ENCODE measurements at regions not wholly inside any gene's neighbourhood (a gene's known extent, or its start where the extent isn't known, plus 50 kb on each side); places are given as distances from the start of the nearest gene placed in this dataset.

GRCh38 chr17:79501910-79502309 lies 108.9 kb downstream of the RBFOX3 start:
- no peak overlapping the region for H3K4me3 Mint-ChIP-seq
- H3K27me3 Mint-ChIP-seq (ENCODE audit: low read depth), result peaks cover 5% of the 10 kb centered on the region
- ChIA-PET POLR2A (no interaction called here), CTCF (no interaction called here)
- H3K9me3 Mint-ChIP-seq (ENCODE audit: insufficient read depth), result no peaks in the 10 kb centered on the region
- no peak for ATAC-seq
- H3K4me1 Mint-ChIP-seq (ENCODE audit: low read depth), result no peaks in the 10 kb centered on the region
- H3K27ac Mint-ChIP-seq, result no peak overlapping the region
- no peak for DNase-seq
- no peaks in the 10 kb centered on the region for H3K36me3 Mint-ChIP-seq (ENCODE audit: low read depth)

- no peaks in the 10 kb centered on the region for H3K9me3 Mint-ChIP-seq (ENCODE audit: insufficient read depth)
- POLR2A ChIA-PET, result no interaction called here
- H3K36me3 Mint-ChIP-seq (ENCODE audit: low read depth), result no peaks in the 10 kb centered on the region
- ATAC-seq, result no peak
- H3K4me3 Mint-ChIP-seq, result no peak overlapping the region
- H3K27ac Mint-ChIP-seq, result no peak overlapping the region
- H3K4me1 Mint-ChIP-seq (ENCODE audit: low read depth), result no peaks in the 10 kb centered on the region
- peaks cover 5% of the 10 kb centered on the region for H3K27me3 Mint-ChIP-seq (ENCODE audit: low read depth)
- no peak for DNase-seq
- CTCF ChIA-PET, result no interaction called here
These were observed 109.9 kb downstream of the RBFOX3 start for GRCh38 chr17:79500745-79501618.

DNA sequence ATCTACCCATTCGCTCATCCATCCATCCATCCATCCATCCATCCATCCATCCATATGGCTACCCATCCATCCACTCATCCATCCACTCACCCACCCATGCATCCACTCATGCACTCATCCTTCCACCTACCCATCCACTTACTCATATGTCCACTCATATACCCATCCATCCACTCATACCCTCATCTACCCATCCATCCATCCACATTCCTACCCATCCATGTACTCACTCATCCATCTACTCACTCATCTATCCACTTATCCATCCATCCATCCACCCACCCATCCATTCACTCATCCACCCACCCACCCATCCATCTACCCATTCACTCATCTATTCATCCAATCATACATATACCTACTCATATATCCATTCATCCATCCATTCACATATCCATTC lies 112.0 kb downstream of the RBFOX3 start:
- Mint-ChIP-seq H3K9me3 (ENCODE audit: insufficient read depth) (no peaks in the 10 kb centered on the region), H3K27ac (no peak overlapping the region), H3K4me3 (no peak overlapping the region), H3K36me3 (ENCODE audit: low read depth) (no peaks in the 10 kb centered on the region), H3K4me1 (ENCODE audit: low read depth) (no peaks in the 10 kb centered on the region), H3K27me3 (ENCODE audit: low read depth) (peaks cover 5% of the 10 kb centered on the region)
- ChIA-PET POLR2A (no interaction called here), CTCF (no interaction called here)
- no peak for ATAC-seq
- DNase-seq, result no peak

DNA sequence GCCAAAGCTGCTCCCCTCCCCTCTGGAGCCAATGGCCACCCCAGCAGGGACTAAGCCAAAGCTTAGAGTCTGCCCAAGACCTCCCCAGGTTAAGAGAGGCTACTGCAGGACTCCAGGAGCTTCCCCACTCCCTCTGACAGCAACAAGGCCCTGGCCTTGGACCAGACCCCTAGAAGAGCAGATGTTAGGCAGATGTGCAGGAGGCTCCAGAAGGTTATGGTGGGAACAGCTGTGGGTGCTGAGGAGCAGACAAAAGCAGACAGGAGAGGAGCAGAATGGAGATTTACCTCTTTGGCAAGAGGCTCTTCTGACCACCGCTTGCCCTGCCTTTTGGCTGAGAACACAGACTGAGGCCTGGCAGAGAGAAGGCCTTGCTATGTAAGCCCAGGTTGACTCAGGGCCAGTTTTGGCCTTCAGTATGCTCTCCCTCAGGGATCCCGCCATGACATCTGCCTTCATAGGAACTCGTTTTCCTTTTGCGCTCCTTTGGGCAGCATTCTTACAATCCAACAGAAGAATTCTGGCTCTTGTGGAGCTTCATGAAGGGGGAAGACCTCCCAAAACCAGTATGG lies 113.0 kb downstream of the RBFOX3 start:
- Mint-ChIP-seq H3K36me3 (ENCODE audit: low read depth) (no peaks in the 10 kb centered on the region), H3K4me1 (ENCODE audit: low read depth) (no peaks in the 10 kb centered on the region), H3K4me3 (no peak overlapping the region), H3K27me3 (ENCODE audit: low read depth) (peaks cover 5% of the 10 kb centered on the region), H3K9me3 (ENCODE audit: insufficient read depth) (no peaks in the 10 kb centered on the region), H3K27ac (no peak overlapping the region)
- ATAC-seq, result no peak
- DNase-seq, result no peak
- POLR2A ChIA-PET, result no interaction called here
- CTCF ChIA-PET, result no interaction called here

DNA sequence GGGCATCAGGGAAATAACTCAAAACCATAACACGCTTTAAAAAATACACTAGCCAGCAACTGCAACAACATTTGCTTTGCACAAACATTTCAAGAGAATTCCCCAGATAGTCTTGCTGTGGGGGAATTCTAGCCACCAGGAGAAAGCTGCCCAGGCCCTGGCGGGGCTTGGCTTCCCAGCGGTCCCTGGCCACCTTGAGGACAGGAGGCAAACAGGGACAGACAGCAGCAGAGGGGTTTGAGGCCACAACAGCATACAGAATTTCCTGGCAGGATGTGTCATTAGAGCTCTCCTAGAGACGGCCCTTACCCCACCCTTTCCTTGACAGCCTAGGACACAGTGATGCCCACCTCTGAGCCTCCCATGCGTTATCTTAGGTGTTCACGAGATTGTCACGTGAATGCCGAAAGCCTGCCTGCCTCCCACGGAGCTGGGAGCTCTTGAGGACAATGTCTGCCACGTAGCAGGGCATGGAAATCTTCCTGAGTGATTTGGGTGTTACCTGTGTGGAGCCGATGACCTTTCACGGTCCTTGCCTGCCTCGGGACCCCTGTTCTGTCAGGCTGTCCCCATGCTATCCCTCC lies 114.3 kb downstream of the RBFOX3 start:
- ATAC-seq (no peak), DNase-seq (no peak)
- H3K4me1 Mint-ChIP-seq (ENCODE audit: low read depth), result no peaks in the 10 kb centered on the region
- no peak overlapping the region for H3K4me3 Mint-ChIP-seq
- no peak overlapping the region for H3K27ac Mint-ChIP-seq
- H3K9me3 Mint-ChIP-seq (ENCODE audit: insufficient read depth), result no peaks in the 10 kb centered on the region
- ChIA-PET POLR2A (no interaction called here), CTCF (no interaction called here)
- H3K27me3 Mint-ChIP-seq (ENCODE audit: low read depth), result peaks cover under 1% of the 10 kb centered on the region
- H3K36me3 Mint-ChIP-seq (ENCODE audit: low read depth), result no peaks in the 10 kb centered on the region

DNA sequence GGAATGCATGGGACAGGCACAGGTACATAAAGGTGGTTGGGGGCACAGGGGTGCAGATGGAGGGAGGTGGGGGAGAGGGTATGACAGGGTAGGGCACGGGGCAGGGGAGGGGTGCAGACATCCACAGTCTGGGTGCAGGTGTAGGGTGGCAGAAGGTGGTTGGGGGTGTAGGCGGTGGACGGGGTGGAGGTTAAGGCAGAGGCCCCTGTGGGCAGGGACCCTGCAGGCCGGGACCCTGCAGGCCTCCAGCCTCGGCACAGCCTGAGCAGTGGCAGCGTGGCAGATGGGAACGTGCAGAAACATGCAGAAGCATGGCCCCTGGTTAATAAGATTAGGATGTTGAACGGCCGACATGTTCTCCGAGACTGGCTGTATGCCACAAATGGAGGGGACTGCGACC lies 115.2 kb downstream of the RBFOX3 start:
- ATAC-seq, result no peak
- H3K4me1 Mint-ChIP-seq (ENCODE audit: low read depth), result no peaks in the 10 kb centered on the region
- H3K27ac Mint-ChIP-seq, result no peak overlapping the region
- POLR2A ChIA-PET, result no interaction called here
- no peak overlapping the region for H3K4me3 Mint-ChIP-seq
- H3K36me3 Mint-ChIP-seq (ENCODE audit: low read depth), result no peaks in the 10 kb centered on the region
- no peaks in the 10 kb centered on the region for H3K27me3 Mint-ChIP-seq (ENCODE audit: low read depth)
- DNase-seq, result no peak
- H3K9me3 Mint-ChIP-seq (ENCODE audit: insufficient read depth), result no peaks in the 10 kb centered on the region
- CTCF ChIA-PET, result no interaction called here

GRCh38 chr17:79491006-79491405 lies 119.8 kb downstream of the RBFOX3 start:
- H3K36me3 Mint-ChIP-seq (ENCODE audit: low read depth), result no peaks in the 10 kb centered on the region
- H3K27me3 Mint-ChIP-seq (ENCODE audit: low read depth), result peaks cover 8% of the 10 kb centered on the region
- H3K4me3 Mint-ChIP-seq, result no peak overlapping the region
- no peaks in the 10 kb centered on the region for H3K9me3 Mint-ChIP-seq (ENCODE audit: insufficient read depth)
- no peaks in the 10 kb centered on the region for H3K4me1 Mint-ChIP-seq (ENCODE audit: low read depth)
- ChIA-PET CTCF (no interaction called here), POLR2A (no interaction called here)
- no peak for DNase-seq
- no peak for ATAC-seq
- H3K27ac Mint-ChIP-seq, result no peak overlapping the region

GRCh38 chr17:79490530-79490929 lies 120.3 kb downstream of the RBFOX3 start:
- CTCF ChIA-PET, result no interaction called here
- POLR2A ChIA-PET, result no interaction called here
- H3K36me3 Mint-ChIP-seq (ENCODE audit: low read depth), result no peaks in the 10 kb centered on the region
- H3K27me3 Mint-ChIP-seq (ENCODE audit: low read depth), result peaks cover 12% of the 10 kb centered on the region
- no peak overlapping the region for H3K4me3 Mint-ChIP-seq
- no peak for DNase-seq
- no peaks in the 10 kb centered on the region for H3K4me1 Mint-ChIP-seq (ENCODE audit: low read depth)
- H3K9me3 Mint-ChIP-seq (ENCODE audit: insufficient read depth), result no peaks in the 10 kb centered on the region
- no peak for ATAC-seq
- H3K27ac Mint-ChIP-seq, result no peak overlapping the region

- ChIA-PET POLR2A (no interaction called here), CTCF (no interaction called here)
- no peaks in the 10 kb centered on the region for H3K9me3 Mint-ChIP-seq (ENCODE audit: insufficient read depth)
- no peak overlapping the region for H3K27ac Mint-ChIP-seq
- DNase-seq, result no peak
- H3K4me3 Mint-ChIP-seq, result no peak overlapping the region
- ATAC-seq, result no peak
- no peaks in the 10 kb centered on the region for H3K36me3 Mint-ChIP-seq (ENCODE audit: low read depth)
- H3K4me1 Mint-ChIP-seq (ENCODE audit: low read depth), result no peaks in the 10 kb centered on the region
- peaks cover 30% of the 10 kb centered on the region for H3K27me3 Mint-ChIP-seq (ENCODE audit: low read depth)
These were observed 123.7 kb downstream of the RBFOX3 start for GRCh38 chr17:79487149-79487548.

- no peaks in the 10 kb centered on the region for H3K36me3 Mint-ChIP-seq (ENCODE audit: low read depth)
- DNase-seq, result no peak
- peaks cover 30% of the 10 kb centered on the region for H3K27me3 Mint-ChIP-seq (ENCODE audit: low read depth)
- no peak overlapping the region for H3K4me3 Mint-ChIP-seq
- H3K4me1 Mint-ChIP-seq (ENCODE audit: low read depth), result no peaks in the 10 kb centered on the region
- ChIA-PET CTCF (no interaction called here), POLR2A (no interaction called here)
- ATAC-seq, result no peak
- H3K9me3 Mint-ChIP-seq (ENCODE audit: insufficient read depth), result no peaks in the 10 kb centered on the region
- no peak overlapping the region for H3K27ac Mint-ChIP-seq
These were observed 124.9 kb downstream of the RBFOX3 start for GRCh38 chr17:79485991-79486390.

DNA sequence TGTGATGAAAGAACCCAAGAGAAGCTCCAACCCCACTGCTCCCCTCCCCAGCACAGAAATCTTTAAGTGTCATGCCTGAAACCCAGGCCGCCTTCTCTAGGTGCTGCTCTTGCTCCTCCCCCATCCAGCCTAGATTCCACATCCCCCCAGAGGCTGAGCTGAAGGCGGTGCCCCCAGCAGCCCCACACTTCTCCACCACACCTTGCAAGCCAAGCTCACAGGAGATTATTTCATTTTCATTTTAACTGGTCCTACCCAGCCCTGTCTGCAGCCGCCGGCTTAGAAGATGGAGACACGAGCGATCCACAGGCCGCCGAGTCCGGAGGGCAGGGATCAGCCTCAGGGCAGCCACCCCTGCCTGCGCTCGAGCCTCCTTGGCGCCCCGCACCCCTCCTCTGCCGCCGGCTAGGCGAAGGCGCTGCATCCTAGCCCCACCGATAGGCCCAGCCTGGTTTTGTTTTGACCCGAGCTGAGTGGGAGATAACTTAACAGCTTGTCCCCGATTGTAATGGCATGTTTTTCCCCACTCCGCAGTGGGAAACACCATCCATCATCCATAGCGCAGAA lies 125.3 kb downstream of the RBFOX3 start:
- Mint-ChIP-seq H3K36me3 (ENCODE audit: low read depth) (no peaks in the 10 kb centered on the region), H3K4me3 (no peak overlapping the region), H3K27ac (no peak overlapping the region), H3K9me3 (ENCODE audit: insufficient read depth) (no peaks in the 10 kb centered on the region), H3K27me3 (ENCODE audit: low read depth) (peaks cover 30% of the 10 kb centered on the region), H3K4me1 (ENCODE audit: low read depth) (no peaks in the 10 kb centered on the region)
- DNase-seq, result no peak
- POLR2A ChIA-PET, result no interaction called here
- CTCF ChIA-PET, result no interaction called here
- no peak for ATAC-seq

DNA sequence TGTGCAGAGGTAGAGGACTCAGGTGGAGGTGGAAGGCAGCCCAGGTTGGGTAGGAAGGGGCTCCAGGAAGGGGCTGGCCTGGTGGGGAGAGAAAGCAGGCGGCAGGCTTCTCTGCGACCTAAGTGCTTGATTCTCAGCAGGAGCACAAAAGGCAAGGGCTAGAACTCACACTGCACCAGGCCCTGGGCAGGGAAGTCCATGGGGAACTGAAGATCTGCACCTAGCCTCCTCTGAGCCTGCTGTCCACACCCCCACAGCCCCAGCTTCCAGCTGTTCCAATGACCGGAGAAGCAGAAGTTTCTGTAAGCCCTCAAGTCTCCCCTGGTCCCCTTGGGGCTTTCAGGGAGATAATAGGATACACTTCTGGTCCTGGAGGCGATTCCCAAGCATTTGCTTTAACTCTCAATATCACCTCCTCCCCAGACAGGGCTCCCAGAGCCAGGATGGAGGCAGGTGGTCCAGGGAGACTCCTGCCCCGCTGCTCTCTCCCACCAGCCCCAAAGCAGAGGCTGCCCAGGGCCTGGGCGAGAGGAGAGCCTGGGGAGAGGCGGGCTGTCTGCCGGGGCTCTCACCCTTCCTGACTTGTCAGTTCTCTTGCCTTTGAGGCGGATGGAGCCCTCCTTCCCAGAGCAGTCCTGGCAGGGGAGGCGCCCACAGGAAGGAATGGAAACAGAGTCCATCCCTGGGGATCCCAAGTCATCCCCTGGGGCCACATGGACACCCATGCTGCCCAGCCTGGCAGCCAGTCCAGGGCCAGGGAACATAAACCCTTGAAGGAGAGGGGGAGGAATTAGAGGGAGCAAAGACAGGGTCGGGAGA lies 126.0 kb downstream of the RBFOX3 start:
- Mint-ChIP-seq H3K36me3 (ENCODE audit: low read depth) (no peaks in the 10 kb centered on the region), H3K27ac (no peak overlapping the region), H3K4me1 (ENCODE audit: low read depth) (no peaks in the 10 kb centered on the region), H3K27me3 (ENCODE audit: low read depth) (peaks cover 30% of the 10 kb centered on the region), H3K4me3 (no peak overlapping the region), H3K9me3 (ENCODE audit: insufficient read depth) (no peaks in the 10 kb centered on the region)
- CTCF ChIA-PET, result no interaction called here
- DNase-seq (no peak), ATAC-seq (no peak)
- POLR2A ChIA-PET, result interaction anchor here (0.5 kb wide), 1 partner anchor 308 kb away, joined by 4 read pairs; no protein-coding TSS in a partner anchor

All from activated CD8-positive, alpha-beta T cell treated with anti-CD3 and anti-CD28 coated beads, Interleukin-2, amount 10 ng/mL, durations not matched to agents 7 days and 5 days (primary cell).